CD4-positive, alpha-beta T cell (primary cell): ENCODE measurements at regions not wholly inside any gene's neighbourhood (a gene's known extent, or its start where the extent isn't known, plus 50 kb on each side); places are given as distances from the start of the nearest gene placed in this dataset.

ENCODE experiments used
- ATAC-seq: fragments of 200-7000 bp; cut with Tn5 transposase; one replicate; pipeline ENCODE4 v1.10.0; 2022; ENCODE audit warnings: mild to moderate bottlenecking; ENCODE audit not compliant: poor library complexity
- CTCF ChIA-PET: fragments of 350-600 bp; sonication (Branson Sonifier 250); formaldehyde crosslinking; loops from one replicate; lab custom pipeline; 2021; ENCODE audit warnings: antibody characterized with exemption, inconsistent platforms; lab: Charles Lee
- POLR2A ChIA-PET: fragments of 350-600 bp; sonication (Branson Sonifier 250); formaldehyde crosslinking; loops from one replicate; lab custom pipeline; 2021; ENCODE audit warnings: antibody characterized with exemption, inconsistent platforms; lab: Charles Lee
- DNase-seq, 14 experiments: peaks; one replicate each; pipeline ENCODE4 v3.0.0-alpha.2; 2013 to 2020; ENCODE audit warnings: mixed read lengths in 2 of 14
- H3K27ac ChIP-seq, 2 donors: one replicate each; pipeline versions ENCODE4 v1.5.1 to v1.7.0; 2013; ENCODE audit warnings: low read length in 2 of 2, low read depth in 1 of 2, mild to moderate bottlenecking in 1 of 2
- H3K27me3 ChIP-seq, 2 experiments: 1 replicate in 1 of 2; 2 replicates in 1 of 2; pipeline versions ENCODE4 v1.6.1 to v1.7.0; 2013; ENCODE audit warnings: low read length in 2 of 2, control low read depth in 1 of 2, mild to moderate bottlenecking in 1 of 2, moderate library complexity in 1 of 2; ENCODE audit not compliant: insufficient read depth in 2 of 2, control insufficient read depth in 1 of 2
- H3K36me3 ChIP-seq: one replicate; pipeline ENCODE4 v1.6.1; 2013; ENCODE audit warnings: low read length, control low read depth; ENCODE audit not compliant: insufficient read depth
- H3K4me1 ChIP-seq: one replicate; pipeline ENCODE4 v1.6.1; 2013; ENCODE audit warnings: low read length, control low read depth; ENCODE audit not compliant: insufficient read depth
- H3K4me3 ChIP-seq: one replicate; pipeline ENCODE4 v1.5.1; 2013; ENCODE audit warnings: mild to moderate bottlenecking, low read length, moderate library complexity
- H3K9me3 ChIP-seq, 2 experiments: 1 replicate in 1 of 2; 2 replicates in 1 of 2; pipeline versions ENCODE4 v1.6.1 to v1.7.0; 2013; ENCODE audit warnings: low read length in 2 of 2, mild to moderate bottlenecking in 2 of 2, control low read depth in 1 of 2, moderate library complexity in 1 of 2; ENCODE audit not compliant: control insufficient read depth in 1 of 2, insufficient read depth in 1 of 2
- H3K27ac Mint-ChIP-seq: one replicate; pipeline ENCODE4 v1.8.0; 2020; ENCODE audit warnings: mixed read lengths
- H3K27me3 Mint-ChIP-seq: one replicate; pipeline ENCODE4 v1.8.0; 2021; ENCODE audit warnings: mixed read lengths
- H3K36me3 Mint-ChIP-seq: one replicate; pipeline ENCODE4 v1.8.0; 2021; ENCODE audit warnings: low read depth, mixed read lengths
- H3K4me1 Mint-ChIP-seq: one replicate; pipeline ENCODE4 v1.8.0; 2021; ENCODE audit warnings: low read depth, mixed read lengths
- H3K4me3 Mint-ChIP-seq: one replicate; pipeline ENCODE4 v1.8.0; 2020; ENCODE audit warnings: mild to moderate bottlenecking, mixed read lengths
- H3K9me3 Mint-ChIP-seq: one replicate; pipeline ENCODE4 v1.8.0; 2020; ENCODE audit warnings: mixed read lengths
- CTCF ChIP-seq: fragments of 200-600 bp; IDR thresholded peaks from one replicate; pipeline ENCODE4 v1.8.0; 2022; ENCODE audit warnings: antibody characterized with exemption, mild to moderate bottlenecking
- intact Hi-C, 2 experiments: fragments of 100-400 bp; cut with DNase I in 1 of 2; cut with micrococcal nuclease in 1 of 2; formaldehyde crosslinking; loops; one replicate each; pipeline versions ENCODE4 v1.15.1 to v1.9.0; 2023 to 2025; cut with DNase I, micrococcal nuclease

GRCh38 chr4:140246216-140246615, 92.2 kb upstream of the MAML3 start:
- DNase-seq (no peak), ATAC-seq (no peak)
- Histone ChIP-seq H3K4me3 (no peak overlapping the region), H3K27me3 (no peaks in the 10 kb centered on the region), H3K4me1 (peaks cover 15% of the 10 kb centered on the region), H3K9me3 (no peaks in the 10 kb centered on the region), H3K27ac (no peak overlapping the region), H3K36me3 (no peaks in the 10 kb centered on the region)
- ChIA-PET POLR2A (no interaction called here), CTCF (no interaction called here)
- Mint-ChIP-seq H3K4me1 (peaks cover 29% of the 10 kb centered on the region), H3K36me3 (no peaks in the 10 kb centered on the region), H3K9me3 (no peaks in the 10 kb centered on the region), H3K27me3 (no peaks in the 10 kb centered on the region), H3K4me3 (no peak overlapping the region), H3K27ac (no peak overlapping the region)
- no peak for TF ChIP-seq CTCF
- intact Hi-C loops = no loop called here

- Mint-ChIP-seq H3K27ac (no peak overlapping the region), H3K36me3 (no peaks in the 10 kb centered on the region), H3K4me3 (no peak overlapping the region), H3K9me3 (no peaks in the 10 kb centered on the region), H3K27me3 (no peaks in the 10 kb centered on the region), H3K4me1 (peaks cover 29% of the 10 kb centered on the region)
- CTCF ChIA-PET = interaction anchor here (1.4 to 4.0 kb wide), 3 partner anchors 8 to 232 kb away, joined by 4 to 20 read pairs (median 4); no protein-coding TSS in a partner anchor
- no peak for DNase-seq
- POLR2A ChIA-PET = interaction anchor here (1.9 kb wide), 1 partner anchor 90 kb away, joined by 12 read pairs; the partner anchor contains the start of gene MAML3
- no peak overlapping the region for H3K4me3 ChIP-seq
- no peaks in the 10 kb centered on the region for H3K36me3 ChIP-seq
- no peaks in the 10 kb centered on the region for H3K27me3 ChIP-seq
- ATAC-seq = no peak
- peaks cover 15% of the 10 kb centered on the region for H3K4me1 ChIP-seq
- H3K9me3 ChIP-seq = no peaks in the 10 kb centered on the region
- TF ChIP-seq CTCF = no peak
- intact Hi-C loops = no loop called here
- no peak overlapping the region for H3K27ac ChIP-seq
These were observed 90.3 kb upstream of the MAML3 start for GRCh38 chr4:140244328-140244727.

GRCh38 chr4:140243278-140243753, 89.3 kb upstream of the MAML3 start:
- peaks cover 29% of the 10 kb centered on the region for H3K4me1 Mint-ChIP-seq
- no peaks in the 10 kb centered on the region for H3K27me3 Mint-ChIP-seq
- Histone ChIP-seq H3K27me3 (no peaks in the 10 kb centered on the region), H3K9me3 (no peaks in the 10 kb centered on the region), H3K27ac (no peak overlapping the region), H3K4me3 (no peak overlapping the region), H3K4me1 (peaks cover 18% of the 10 kb centered on the region), H3K36me3 (no peaks in the 10 kb centered on the region)
- peak overlapping the region; percentile 49 for H3K4me3 Mint-ChIP-seq
- no peaks in the 10 kb centered on the region for H3K9me3 Mint-ChIP-seq
- peak; percentile 68 for ATAC-seq
- intact Hi-C loops = no loop called here
- TF ChIP-seq CTCF = no peak
- DNase-seq = peak in 7 of 14 experiments; percentile 9 to 41 (median 36)
- H3K36me3 Mint-ChIP-seq = no peaks in the 10 kb centered on the region
- ChIA-PET POLR2A (interaction anchor here (0.6 to 1.9 kb wide), 6 partner anchors 31 to 686 kb away, joined by 3 to 12 read pairs (median 3); partner anchors contain the start of gene MAML3), CTCF (interaction anchor here (0.9 to 4.0 kb wide), 4 partner anchors 9 to 231 kb away, joined by 3 to 20 read pairs (median 4); no protein-coding TSS in a partner anchor)
- H3K27ac Mint-ChIP-seq = peak overlapping the region; percentile 69
